Smooth muscle cell (in vitro differentiated cells): ENCODE measurements at regions not wholly inside any gene's neighbourhood (a gene's known extent, or its start where the extent isn't known, plus 50 kb on each side); places are given as distances from the start of the nearest gene placed in this dataset.

Experiments used
- DNase-seq: peaks from one replicate; lab custom pipeline; 2025; ENCODE audit not compliant: unreplicated experiment; lab: John Stamatoyannopoulos, UW
- H2AFZ ChIP-seq: fragments of 200-600 bp; sonication (generic); 2 replicates; pipeline ENCODE4 v1.6.0; 2016; ENCODE audit warnings: antibody characterized with exemption, low read depth, mild to moderate bottlenecking
- H3F3A ChIP-seq: fragments of 200-600 bp; sonication (generic); 2 replicates; pipeline ENCODE4 v1.6.0; 2017; ENCODE audit warnings: antibody characterized with exemption, low read depth
- H3K27ac ChIP-seq: fragments of 200-600 bp; sonication (generic); 2 replicates; pipeline ENCODE4 v1.5.1; 2016; ENCODE audit warnings: low read depth, mild to moderate bottlenecking
- H3K27me3 ChIP-seq: fragments of 200-600 bp; sonication (generic); 2 replicates; pipeline ENCODE4 v1.6.1; 2016; ENCODE audit warnings: low read depth, mild to moderate bottlenecking
- H3K36me3 ChIP-seq: fragments of 200-600 bp; sonication (generic); 2 replicates; pipeline ENCODE4 v1.5.1; 2016; ENCODE audit warnings: low read depth
- H3K4me1 ChIP-seq: fragments of 200-600 bp; sonication (generic); 2 replicates; pipeline ENCODE4 v1.5.1; 2016; ENCODE audit warnings: low read depth
- H3K4me2 ChIP-seq: fragments of 200-600 bp; sonication (generic); 2 replicates; pipeline ENCODE4 v1.6.0; 2016; ENCODE audit warnings: mild to moderate bottlenecking
- H3K4me3 ChIP-seq: fragments of 200-600 bp; sonication (generic); 2 replicates; pipeline ENCODE4 v1.5.1; 2016; ENCODE audit warnings: mild to moderate bottlenecking
- H3K79me2 ChIP-seq: fragments of 200-600 bp; sonication (generic); 2 replicates; pipeline ENCODE4 v1.6.0; 2016; ENCODE audit warnings: low read depth, mild to moderate bottlenecking
- H3K9ac ChIP-seq: fragments of 200-600 bp; sonication (generic); 2 replicates; pipeline ENCODE4 v1.6.0; 2016; ENCODE audit warnings: low read depth
- H3K9me3 ChIP-seq: fragments of 200-600 bp; sonication (generic); replicated peaks from 2 replicates; pipeline ENCODE4 v1.5.1; 2016; ENCODE audit warnings: low read depth
- H4K20me1 ChIP-seq: fragments of 200-600 bp; sonication (generic); 2 replicates; pipeline ENCODE4 v1.6.0; 2016; ENCODE audit warnings: low read depth
- WGBS: methylation state at CpG from one replicate; pipeline ENCODE4 v1.1.7; 2016; ENCODE audit warnings: low lambda C conversion rate; 5-methylcytosine and 5-hydroxymethylcytosine counted together
- TF ChIP-seq, protein P1 (sequence below): fragments of 200-600 bp; sonication (generic); IDR thresholded peaks from 2 replicates; pipeline ENCODE4 v1.5.1; 2017; ENCODE audit warnings: borderline replicate concordance, mild to moderate bottlenecking, antibody characterized with exemption; ENCODE audit not compliant: insufficient read depth, poor library complexity, severe bottlenecking

DNA sequence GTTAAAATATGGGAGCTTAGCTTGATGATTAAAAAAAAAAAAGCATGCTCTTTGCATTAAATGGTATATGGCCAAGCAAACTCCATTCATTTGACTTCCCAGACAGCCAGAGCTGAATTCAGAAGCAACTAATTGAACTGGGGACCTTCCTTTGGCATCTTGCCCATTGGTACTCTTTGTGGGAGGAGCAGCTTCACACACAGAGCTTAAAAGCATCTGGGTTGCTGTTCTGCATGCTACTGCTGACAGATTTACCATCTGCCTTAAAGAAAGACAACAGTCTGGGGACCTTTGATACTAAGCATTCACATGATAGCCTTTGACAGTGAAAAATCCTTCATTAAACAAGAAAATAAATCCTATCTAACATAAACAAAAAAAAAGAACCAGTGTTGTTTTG, 977.9 kb downstream of the TMTC2 start:
- no peak overlapping the region for H3K27ac ChIP-seq
- H4K20me1 ChIP-seq: no peaks in the 10 kb centered on the region
- H3F3A ChIP-seq: no peaks in the 10 kb centered on the region
- no peak overlapping the region for H3K4me2 ChIP-seq
- no peak overlapping the region for H3K9ac ChIP-seq
- H2AFZ ChIP-seq: no peak overlapping the region
- H3K79me2 ChIP-seq: no peaks in the 10 kb centered on the region
- TF ChIP-seq, protein P1, sequence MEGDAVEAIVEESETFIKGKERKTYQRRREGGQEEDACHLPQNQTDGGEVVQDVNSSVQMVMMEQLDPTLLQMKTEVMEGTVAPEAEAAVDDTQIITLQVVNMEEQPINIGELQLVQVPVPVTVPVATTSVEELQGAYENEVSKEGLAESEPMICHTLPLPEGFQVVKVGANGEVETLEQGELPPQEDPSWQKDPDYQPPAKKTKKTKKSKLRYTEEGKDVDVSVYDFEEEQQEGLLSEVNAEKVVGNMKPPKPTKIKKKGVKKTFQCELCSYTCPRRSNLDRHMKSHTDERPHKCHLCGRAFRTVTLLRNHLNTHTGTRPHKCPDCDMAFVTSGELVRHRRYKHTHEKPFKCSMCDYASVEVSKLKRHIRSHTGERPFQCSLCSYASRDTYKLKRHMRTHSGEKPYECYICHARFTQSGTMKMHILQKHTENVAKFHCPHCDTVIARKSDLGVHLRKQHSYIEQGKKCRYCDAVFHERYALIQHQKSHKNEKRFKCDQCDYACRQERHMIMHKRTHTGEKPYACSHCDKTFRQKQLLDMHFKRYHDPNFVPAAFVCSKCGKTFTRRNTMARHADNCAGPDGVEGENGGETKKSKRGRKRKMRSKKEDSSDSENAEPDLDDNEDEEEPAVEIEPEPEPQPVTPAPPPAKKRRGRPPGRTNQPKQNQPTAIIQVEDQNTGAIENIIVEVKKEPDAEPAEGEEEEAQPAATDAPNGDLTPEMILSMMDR: no peak
- peaks cover 5% of the 10 kb centered on the region for H3K4me1 ChIP-seq
- no peaks in the 10 kb centered on the region for H3K36me3 ChIP-seq
- no peak overlapping the region for H3K4me3 ChIP-seq
- no peak for DNase-seq
- H3K27me3 ChIP-seq: peaks cover 3% of the 10 kb centered on the region
- no peaks in the 10 kb centered on the region for H3K9me3 ChIP-seq

DNA sequence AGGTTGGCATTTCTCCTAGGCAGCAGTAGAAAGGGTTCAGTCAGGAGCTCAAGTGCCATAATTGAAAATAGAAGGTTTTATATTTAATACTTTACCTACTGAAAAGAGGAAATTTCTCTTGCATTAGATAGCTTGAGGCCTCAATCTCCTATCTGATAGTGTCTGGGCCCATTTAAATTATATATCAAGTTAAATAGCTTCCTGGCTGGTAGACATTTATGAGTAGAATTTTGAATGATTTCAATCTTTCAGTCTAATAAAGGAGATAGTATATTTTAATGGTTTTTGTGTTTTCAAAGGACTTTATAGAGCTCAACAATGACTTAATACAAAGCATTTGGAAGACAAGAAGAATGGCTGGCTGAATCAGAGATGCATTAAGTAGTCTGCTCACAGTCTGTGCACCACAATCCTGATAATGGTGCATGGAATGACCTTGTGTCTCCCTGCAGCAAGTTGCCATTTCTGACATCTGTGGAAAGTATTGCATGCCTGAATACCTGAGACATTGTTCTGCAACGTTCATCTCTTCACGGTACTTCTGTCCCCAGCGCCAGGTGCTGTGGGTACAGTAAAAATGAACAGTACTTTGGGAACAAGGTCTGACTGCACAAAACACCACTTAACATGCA, 974.1 kb downstream of the TMTC2 start:
- H3K9me3 ChIP-seq: no peaks in the 10 kb centered on the region
- TF ChIP-seq, protein P1: no peak
- H3K79me2 ChIP-seq: no peaks in the 10 kb centered on the region
- no peak overlapping the region for H3K9ac ChIP-seq
- DNase-seq: no peak
- WGBS: 85% methylated on average over 3 of the region's 3 CpGs
- no peak overlapping the region for H3K27ac ChIP-seq
- no peaks in the 10 kb centered on the region for H3K36me3 ChIP-seq
- no peak overlapping the region for H2AFZ ChIP-seq
- no peaks in the 10 kb centered on the region for H3F3A ChIP-seq
- peaks cover 3% of the 10 kb centered on the region for H3K27me3 ChIP-seq
- H3K4me1 ChIP-seq: peaks cover 5% of the 10 kb centered on the region
- no peak overlapping the region for H3K4me3 ChIP-seq
- no peak overlapping the region for H3K4me2 ChIP-seq
- no peaks in the 10 kb centered on the region for H4K20me1 ChIP-seq

DNA sequence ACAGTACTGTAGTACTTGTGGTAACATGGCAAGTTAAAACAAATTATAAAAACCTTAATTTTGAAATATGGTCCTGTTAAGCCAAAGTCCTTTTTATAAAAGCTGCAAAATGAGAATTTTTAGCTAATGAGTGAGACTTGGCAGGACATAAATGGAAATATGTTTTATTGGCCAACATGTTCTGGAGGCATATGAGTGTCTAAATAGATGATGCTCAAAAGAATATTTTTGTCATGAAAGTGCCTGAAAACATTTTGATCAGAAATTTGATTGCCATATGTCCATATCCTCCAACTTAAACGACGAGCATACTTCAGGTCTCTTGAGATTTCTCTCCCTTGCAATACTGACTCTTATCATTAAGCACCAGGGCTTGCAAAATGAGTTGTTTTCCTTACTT, 972.6 kb downstream of the TMTC2 start:
- H3K4me3 ChIP-seq: no peak overlapping the region
- H3K9me3 ChIP-seq: no peaks in the 10 kb centered on the region
- no peaks in the 10 kb centered on the region for H3K4me1 ChIP-seq
- no peak for DNase-seq
- H3K36me3 ChIP-seq: no peaks in the 10 kb centered on the region
- H2AFZ ChIP-seq: no peak overlapping the region
- no peaks in the 10 kb centered on the region for H3F3A ChIP-seq
- H3K27me3 ChIP-seq: peaks cover 3% of the 10 kb centered on the region
- 88% methylated on average over 2 of the region's 2 CpGs for WGBS
- TF ChIP-seq, protein P1: no peak
- H3K27ac ChIP-seq: no peak overlapping the region
- H4K20me1 ChIP-seq: no peaks in the 10 kb centered on the region
- H3K4me2 ChIP-seq: no peak overlapping the region
- H3K79me2 ChIP-seq: no peaks in the 10 kb centered on the region
- no peak overlapping the region for H3K9ac ChIP-seq

DNA sequence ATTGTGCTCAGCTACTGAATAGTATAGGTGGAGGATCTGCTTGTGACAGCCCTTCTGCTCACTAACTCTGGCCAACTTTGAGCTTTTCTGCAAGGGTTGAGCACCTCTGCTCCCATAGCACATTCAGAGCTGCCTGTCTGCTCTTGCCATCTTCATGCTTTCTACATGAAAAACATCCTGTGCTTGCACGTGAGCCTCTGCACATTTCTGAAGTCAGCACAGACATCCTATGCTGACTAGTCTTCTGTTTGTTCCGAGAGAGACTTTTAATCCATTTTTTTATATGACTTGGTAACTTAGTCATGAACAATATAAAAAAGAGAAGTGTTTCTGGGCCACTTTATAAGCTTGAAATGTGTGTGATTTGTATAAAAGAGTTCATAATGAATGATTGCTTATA, 969.3 kb downstream of the TMTC2 start:
- TF ChIP-seq, protein P1: no peak
- Histone ChIP-seq H3K4me3 (no peak overlapping the region), H4K20me1 (no peaks in the 10 kb centered on the region), H3K4me2 (no peak overlapping the region), H2AFZ (no peak overlapping the region), H3K9ac (no peak overlapping the region), H3K27me3 (no peaks in the 10 kb centered on the region), H3K9me3 (peaks cover under 1% of the 10 kb centered on the region), H3K79me2 (no peaks in the 10 kb centered on the region), H3K4me1 (no peaks in the 10 kb centered on the region), H3K36me3 (no peaks in the 10 kb centered on the region), H3F3A (no peaks in the 10 kb centered on the region), H3K27ac (no peak overlapping the region)
- DNase-seq: no peak
- 83% methylated on average over 2 of the region's 2 CpGs for WGBS
